Type B pancreatic cell (in vitro differentiated cells): ENCODE measurements at regions not wholly inside any gene's neighbourhood (a gene's known extent, or its start where the extent isn't known, plus 50 kb on each side); places are given as distances from the start of the nearest gene placed in this dataset.

Experiments
- DNase-seq: peaks from one replicate; pipeline ENCODE4 v3.0.0; 2021; ENCODE audit warnings: mixed read lengths; ENCODE audit not compliant: unreplicated experiment; ENCODE audit errors: extremely low spot score
- H3K27ac Mint-ChIP-seq: 2 replicates; pipeline ENCODE4 v1.8.0; 2021; ENCODE audit warnings: mild to moderate bottlenecking, mixed read lengths
- H3K27me3 Mint-ChIP-seq: 2 replicates; pipeline ENCODE4 v1.8.0; 2021; ENCODE audit warnings: mixed read lengths
- H3K36me3 Mint-ChIP-seq: 2 replicates; pipeline ENCODE4 v1.8.0; 2021; ENCODE audit warnings: mixed read lengths
- H3K4me1 Mint-ChIP-seq: one replicate; pipeline ENCODE4 v1.8.0; 2021; ENCODE audit warnings: mixed read lengths; ENCODE audit not compliant: unreplicated experiment
- H3K4me3 Mint-ChIP-seq: 2 replicates; pipeline ENCODE4 v1.8.0; 2021; ENCODE audit warnings: mild to moderate bottlenecking, mixed read lengths
- H3K9me3 Mint-ChIP-seq: 2 replicates; pipeline ENCODE4 v1.8.0; 2021; ENCODE audit warnings: mixed read lengths
- CTCF ChIP-seq: fragments of 200-600 bp; sonication (generic); conservative IDR thresholded peaks from 2 replicates; pipeline ENCODE4 v1.5.0; 2021; ENCODE audit warnings: antibody characterized with exemption, mild to moderate bottlenecking

GRCh38 chr13:64798422-64798821 lies 2431.7 kb downstream of the PCDH9 start:
- no peaks in the 10 kb centered on the region for H3K36me3 Mint-ChIP-seq

GRCh38 chr13:64793592-64793991 lies 2436.5 kb downstream of the PCDH9 start:
- DNase-seq, result no peak
- Mint-ChIP-seq H3K27me3 (no peaks in the 10 kb centered on the region), H3K36me3 (no peaks in the 10 kb centered on the region), H3K4me1 (no peaks in the 10 kb centered on the region), H3K27ac (no peak overlapping the region), H3K4me3 (no peak overlapping the region), H3K9me3 (peaks cover 5% of the 10 kb centered on the region)
- TF ChIP-seq CTCF, result no peak

More at GRCh38 chr13:64798422-64798821, 2431.7 kb downstream of the PCDH9 start:
- no peaks in the 10 kb centered on the region for H3K27me3 Mint-ChIP-seq
- H3K4me1 Mint-ChIP-seq, result no peaks in the 10 kb centered on the region
- TF ChIP-seq CTCF, result no peak
- no peak overlapping the region for H3K27ac Mint-ChIP-seq
- peaks cover 5% of the 10 kb centered on the region for H3K9me3 Mint-ChIP-seq
- no peak for DNase-seq
- no peak overlapping the region for H3K4me3 Mint-ChIP-seq

- Mint-ChIP-seq H3K4me1 (no peaks in the 10 kb centered on the region), H3K9me3 (peaks cover 5% of the 10 kb centered on the region), H3K4me3 (no peak overlapping the region), H3K36me3 (no peaks in the 10 kb centered on the region), H3K27ac (no peak overlapping the region), H3K27me3 (no peaks in the 10 kb centered on the region)
- no peak for DNase-seq
- no peak for TF ChIP-seq CTCF
These were observed 2437.0 kb downstream of the PCDH9 start for GRCh38 chr13:64793131-64793530.

- DNase-seq, result no peak
- no peak overlapping the region for H3K4me3 Mint-ChIP-seq
- H3K27me3 Mint-ChIP-seq, result no peaks in the 10 kb centered on the region
- no peak for TF ChIP-seq CTCF
- no peak overlapping the region for H3K27ac Mint-ChIP-seq
- no peaks in the 10 kb centered on the region for H3K4me1 Mint-ChIP-seq
- peaks cover 5% of the 10 kb centered on the region for H3K9me3 Mint-ChIP-seq
- H3K36me3 Mint-ChIP-seq, result no peaks in the 10 kb centered on the region
These were observed 2438.8 kb downstream of the PCDH9 start for GRCh38 chr13:64791373-64791772.

GRCh38 chr13:64782466-64782865 lies 2447.7 kb downstream of the PCDH9 start:
- Mint-ChIP-seq H3K4me1 (no peaks in the 10 kb centered on the region), H3K27me3 (no peaks in the 10 kb centered on the region), H3K27ac (no peak overlapping the region), H3K9me3 (no peaks in the 10 kb centered on the region), H3K4me3 (no peak overlapping the region), H3K36me3 (no peaks in the 10 kb centered on the region)
- DNase-seq, result no peak
- no peak for TF ChIP-seq CTCF

- TF ChIP-seq CTCF, result no peak
- Mint-ChIP-seq H3K27ac (no peak overlapping the region), H3K27me3 (no peaks in the 10 kb centered on the region), H3K4me1 (no peaks in the 10 kb centered on the region), H3K9me3 (no peaks in the 10 kb centered on the region), H3K36me3 (no peaks in the 10 kb centered on the region), H3K4me3 (no peak overlapping the region)
- DNase-seq, result no peak
These were observed 2452.1 kb downstream of the PCDH9 start for GRCh38 chr13:64778002-64778401.
